ENCODE measurements at regions not wholly inside any gene's neighbourhood (a gene's known extent, or its start where the extent isn't known, plus 50 kb on each side); places are given as distances from the start of the nearest gene placed in this dataset.

- ATAC-seq (no peak), DNase-seq (no peak)
- no peaks in the 10 kb centered on the region for H3K4me1 ChIP-seq
- no peaks in the 10 kb centered on the region for H3K9me3 ChIP-seq
- no peaks in the 10 kb centered on the region for H3K36me3 ChIP-seq
- no peaks in the 10 kb centered on the region for H3K27me3 ChIP-seq
- TF ChIP-seq POLR2A (IDR thresholded peaks at IDR 0.05) (no peak), CTCF (IDR thresholded peaks at IDR 0.05 in 4 of 5, conservative IDR thresholded peaks at IDR 0.05 in 1 of 5) (no peak)
- in situ Hi-C loops (cut with MboI; ENCODE audit: low sequenced_read_pairs in 4 of 4), result no loop called here
- intact Hi-C loops (cut with DNase I; ENCODE audit: low total_unique reads), result no loop called here
- no peak overlapping the region for H3K4me3 ChIP-seq
- no peak overlapping the region for H3K27ac ChIP-seq
These were observed 252.5 kb downstream of the NNT start for GRCh38 chr5:43855452-43855851.

GRCh38 chr5:43854697-43855292, 251.8 kb downstream of the NNT start:
- H3K4me1 ChIP-seq, result no peaks in the 10 kb centered on the region
- H3K4me3 ChIP-seq, result no peak overlapping the region
- in situ Hi-C loops (cut with MboI; ENCODE audit: low sequenced_read_pairs in 4 of 4), result no loop called here
- TF ChIP-seq POLR2A (IDR thresholded peaks at IDR 0.05), result no peak
- TF ChIP-seq CTCF (IDR thresholded peaks at IDR 0.05 in 4 of 5, conservative IDR thresholded peaks at IDR 0.05 in 1 of 5), result no peak
- no peaks in the 10 kb centered on the region for H3K27me3 ChIP-seq
- DNase-seq, result no peak
- H3K27ac ChIP-seq, result no peak overlapping the region
- ATAC-seq, result no peak
- H3K36me3 ChIP-seq, result no peaks in the 10 kb centered on the region
- intact Hi-C loops (cut with DNase I; ENCODE audit: low total_unique reads), result no loop called here
- no peaks in the 10 kb centered on the region for H3K9me3 ChIP-seq

- DNase-seq, result no peak
- Histone ChIP-seq H3K27ac (no peak overlapping the region), H3K9me3 (no peaks in the 10 kb centered on the region), H3K36me3 (no peaks in the 10 kb centered on the region), H3K27me3 (no peaks in the 10 kb centered on the region), H3K4me1 (no peaks in the 10 kb centered on the region), H3K4me3 (no peak overlapping the region)
- no peak for TF ChIP-seq CTCF (IDR thresholded peaks at IDR 0.05 in 4 of 5, conservative IDR thresholded peaks at IDR 0.05 in 1 of 5)
- TF ChIP-seq POLR2A (IDR thresholded peaks at IDR 0.05), result no peak
- intact Hi-C loops (cut with DNase I; ENCODE audit: low total_unique reads) (no loop called here), in situ Hi-C loops (cut with MboI; ENCODE audit: low sequenced_read_pairs in 4 of 4) (no loop called here)
- no peak for ATAC-seq
These were observed 249.3 kb downstream of the NNT start for GRCh38 chr5:43852279-43852678.

GRCh38 chr5:43851741-43852140, 248.8 kb downstream of the NNT start:
- Histone ChIP-seq H3K27me3 (no peaks in the 10 kb centered on the region), H3K9me3 (no peaks in the 10 kb centered on the region), H3K4me1 (no peaks in the 10 kb centered on the region), H3K4me3 (no peak overlapping the region), H3K36me3 (no peaks in the 10 kb centered on the region), H3K27ac (no peak overlapping the region)
- intact Hi-C loops (cut with DNase I; ENCODE audit: low total_unique reads), result no loop called here
- TF ChIP-seq CTCF (IDR thresholded peaks at IDR 0.05 in 4 of 5, conservative IDR thresholded peaks at IDR 0.05 in 1 of 5), result no peak
- TF ChIP-seq POLR2A (IDR thresholded peaks at IDR 0.05), result no peak
- ATAC-seq (no peak), DNase-seq (no peak)
- in situ Hi-C loops (cut with MboI; ENCODE audit: low sequenced_read_pairs in 4 of 4), result no loop called here

Data from gastrocnemius medialis (tissue), 4 donors.